GM12891 (cell line): ENCODE measurements at regions not wholly inside any gene's neighbourhood (a gene's known extent, or its start where the extent isn't known, plus 50 kb on each side); places are given as distances from the start of the nearest gene placed in this dataset.

ENCODE experiments used
- POLR2A ChIP-seq: IDR thresholded peaks from 2 replicates; pipeline ENCODE4 v1.6.1; 2011; ENCODE audit warnings: low read depth, low read length, control low read depth
- POLR2AphosphoS5 ChIP-seq: IDR thresholded peaks from 2 replicates; pipeline ENCODE4 v1.6.1; 2011; ENCODE audit warnings: low read depth, low read length, control low read depth
- TAF1 ChIP-seq: IDR thresholded peaks from 2 replicates; pipeline ENCODE4 v1.6.1; 2011; ENCODE audit warnings: low read depth, low read length, control low read depth

DNA sequence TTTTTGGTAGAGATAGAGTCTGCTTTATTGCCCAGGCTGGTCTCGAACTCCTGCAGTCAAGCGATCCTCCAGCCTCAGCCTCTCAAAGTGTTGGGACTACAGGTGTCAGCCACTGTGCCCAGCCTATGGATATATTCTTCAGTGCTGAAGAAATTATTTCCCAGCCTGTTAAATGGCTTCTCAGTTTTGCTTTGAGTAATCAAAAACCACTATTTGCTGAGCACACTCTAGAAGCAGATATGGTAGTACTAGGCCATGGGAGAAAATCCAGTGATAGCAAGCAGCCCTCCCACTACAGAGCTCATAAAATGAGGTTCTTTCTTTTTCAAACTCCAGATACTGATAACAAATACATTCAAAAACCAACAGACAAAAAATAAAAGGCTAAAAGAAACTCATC is 80.6 kb upstream of the CLDN10 start:
- TF ChIP-seq POLR2A: no peak
- no peak for TF ChIP-seq POLR2AphosphoS5
- no peak for TF ChIP-seq TAF1
